GM10248 (cell line): ENCODE measurements at regions not wholly inside any gene's neighbourhood (a gene's known extent, or its start where the extent isn't known, plus 50 kb on each side); places are given as distances from the start of the nearest gene placed in this dataset.

ENCODE experiments used
- CTCF ChIA-PET: fragments of 300-600 bp; sonication (Branson Sonifier 250); formaldehyde crosslinking; extraction: SDS; loops from one replicate; lab custom pipeline; 2021; ENCODE audit warnings: antibody characterized with exemption; lab: Yijun Ruan, JAX
- POLR2A ChIA-PET: fragments of 350-650 bp; sonication (Branson Sonifier 250); formaldehyde crosslinking; extraction: SDS; loops from one replicate; lab custom pipeline; 2020; ENCODE audit warnings: antibody characterized with exemption; lab: Yijun Ruan, JAX
- DNase-seq: peaks from one replicate; pipeline ENCODE4 v3.0.0; 2012; ENCODE audit errors: extremely low spot score
- CTCF ChIP-seq: IDR thresholded peaks from 2 replicates; pipeline ENCODE4 v1.5.1; 2012; ENCODE audit warnings: mild to moderate bottlenecking, low read depth; ENCODE audit errors: extremely low read depth, missing control alignments, control extremely low read depth

- ChIA-PET CTCF (no interaction called here), POLR2A (interaction anchor here (0.7 kb wide), 1 partner anchor 117 kb away, joined by 3 read pairs; no protein-coding TSS in a partner anchor)
- DNase-seq, result no peak
- TF ChIP-seq CTCF, result no peak
Measured at GRCh38 chr12:66965621-66966020, 286.7 kb upstream of the GRIP1 start.

- TF ChIP-seq CTCF, result no peak
- CTCF ChIA-PET, result interaction anchor here (1.3 to 1.7 kb wide), 3 partner anchors 9 to 12 kb away, joined by 5 to 6 read pairs (median 5); no protein-coding TSS in a partner anchor
- DNase-seq, result no peak
- POLR2A ChIA-PET, result no interaction called here
Measured at GRCh38 chr12:66971816-66972215, 292.9 kb upstream of the GRIP1 start.

- CTCF ChIA-PET, result no interaction called here
- POLR2A ChIA-PET, result no interaction called here
- no peak for TF ChIP-seq CTCF
- DNase-seq, result no peak
Measured at GRCh38 chr12:66976526-66976925, 292.6 kb upstream of the CAND1 start.

GRCh38 chr12:66978802-66979201 lies 290.4 kb upstream of the CAND1 start:
- CTCF ChIA-PET, result no interaction called here
- POLR2A ChIA-PET, result no interaction called here
- TF ChIP-seq CTCF, result no peak
- DNase-seq, result no peak

GRCh38 chr12:66979251-66979650 lies 289.9 kb upstream of the CAND1 start:
- ChIA-PET CTCF (no interaction called here), POLR2A (no interaction called here)

GRCh38 chr12:66984077-66984476 lies 285.1 kb upstream of the CAND1 start:
- TF ChIP-seq CTCF, result no peak
- CTCF ChIA-PET, result interaction anchor here (1.7 kb wide), 1 partner anchor 17 kb away, joined by 3 read pairs; no protein-coding TSS in a partner anchor
- DNase-seq, result no peak
- POLR2A ChIA-PET, result no interaction called here

More at GRCh38 chr12:66979251-66979650, 289.9 kb upstream of the CAND1 start:
- no peak for DNase-seq
- no peak for TF ChIP-seq CTCF
